ENCODE measurements at regions not wholly inside any gene's neighbourhood (a gene's known extent, or its start where the extent isn't known, plus 50 kb on each side); places are given as distances from the start of the nearest gene placed in this dataset.

GRCh38 chr21:20270365-20271055 lies 727.7 kb upstream of the NCAM2 start:
- TF ChIP-seq CTCF (IDR thresholded peaks at IDR 0.05) (no peak), POLR2AphosphoS5 (IDR thresholded peaks at IDR 0.05) (no peak), POLR2A (IDR thresholded peaks at IDR 0.05) (no peak), EP300 (IDR thresholded peaks at IDR 0.05) (no peak)
- no peak overlapping the region for H3K27ac ChIP-seq

GRCh38 chr21:20272791-20273362 lies 725.3 kb upstream of the NCAM2 start:
- H3K9me3 ChIP-seq, result no peaks in the 10 kb centered on the region
- intact Hi-C loops (cut with DNase I), result no loop called here
- TF ChIP-seq POLR2A (IDR thresholded peaks at IDR 0.05), result no peak
- TF ChIP-seq EP300 (IDR thresholded peaks at IDR 0.05), result no peak
- TF ChIP-seq CTCF (IDR thresholded peaks at IDR 0.05), result no peak
- no peak for TF ChIP-seq POLR2AphosphoS5 (IDR thresholded peaks at IDR 0.05)
- no peak for DNase-seq
- no peak overlapping the region for H3K27ac ChIP-seq
- no peaks in the 10 kb centered on the region for H3K36me3 ChIP-seq
- WGBS, 2 donors, result 66 to 75% methylated on average over 5 of the region's 5 CpGs
- H3K4me1 ChIP-seq, result no peaks in the 10 kb centered on the region
- no peak overlapping the region for H3K4me3 ChIP-seq
- no peaks in the 10 kb centered on the region for H3K27me3 ChIP-seq

More at GRCh38 chr21:20270365-20271055, 727.7 kb upstream of the NCAM2 start:
- Histone ChIP-seq H3K4me3 (no peak overlapping the region), H3K36me3 (no peaks in the 10 kb centered on the region), H3K27me3 (no peaks in the 10 kb centered on the region), H3K4me1 (no peaks in the 10 kb centered on the region), H3K9me3 (no peaks in the 10 kb centered on the region)
- DNase-seq, result no peak
- intact Hi-C loops (cut with DNase I), result no loop called here
- WGBS, 2 donors, result 41 to 82% methylated on average over 11 of the region's 11 CpGs

- Histone ChIP-seq H3K9me3 (no peaks in the 10 kb centered on the region), H3K4me3 (no peak overlapping the region), H3K27me3 (no peaks in the 10 kb centered on the region), H3K36me3 (no peaks in the 10 kb centered on the region), H3K4me1 (no peaks in the 10 kb centered on the region), H3K27ac (no peak overlapping the region)
- TF ChIP-seq POLR2A (IDR thresholded peaks at IDR 0.05) (no peak), POLR2AphosphoS5 (IDR thresholded peaks at IDR 0.05) (no peak), CTCF (IDR thresholded peaks at IDR 0.05) (no peak), EP300 (IDR thresholded peaks at IDR 0.05) (no peak)
- intact Hi-C loops (cut with DNase I), result no loop called here
- no peak for DNase-seq
Measured at GRCh38 chr21:20276377-20276776, 721.8 kb upstream of the NCAM2 start.

- no peaks in the 10 kb centered on the region for H3K9me3 ChIP-seq
- no peak overlapping the region for H3K27ac ChIP-seq
- H3K27me3 ChIP-seq, result no peaks in the 10 kb centered on the region
- TF ChIP-seq POLR2A (IDR thresholded peaks at IDR 0.05), result no peak
- no peak for TF ChIP-seq CTCF (IDR thresholded peaks at IDR 0.05)
- no peak for TF ChIP-seq EP300 (IDR thresholded peaks at IDR 0.05)
- TF ChIP-seq POLR2AphosphoS5 (IDR thresholded peaks at IDR 0.05), result no peak
- whole genome bisulfite sequencing, 2 donors, result 91 to 95% methylated on average over 1 of the region's 1 CpG
- intact Hi-C loops (cut with DNase I), result no loop called here
- H3K36me3 ChIP-seq, result no peaks in the 10 kb centered on the region
- H3K4me1 ChIP-seq, result no peaks in the 10 kb centered on the region
- no peak for DNase-seq
- no peak overlapping the region for H3K4me3 ChIP-seq
Measured at GRCh38 chr21:20276954-20277353, 721.3 kb upstream of the NCAM2 start.
